ENCODE measurements at regions not wholly inside any gene's neighbourhood (a gene's known extent, or its start where the extent isn't known, plus 50 kb on each side); places are given as distances from the start of the nearest gene placed in this dataset.

DNA sequence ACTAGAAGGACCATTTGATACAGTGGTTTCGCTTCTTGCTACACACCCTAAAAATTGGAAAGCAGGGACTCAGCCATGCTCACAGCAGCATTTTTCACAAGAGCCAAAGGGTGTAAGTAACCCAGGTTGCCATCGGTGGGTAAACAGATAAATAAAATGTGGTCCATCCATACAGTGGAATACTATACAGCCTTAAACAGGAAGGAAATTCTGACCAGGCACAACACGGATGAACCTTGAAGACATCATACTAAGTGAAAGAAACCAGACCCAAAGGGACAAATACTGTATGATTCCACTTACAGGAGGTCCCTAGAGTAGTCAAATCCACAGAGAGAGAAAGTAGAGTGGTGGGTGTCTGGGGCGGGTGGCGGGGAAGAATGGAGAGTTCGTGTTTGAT is 220.9 kb downstream of the PHETA1 start:
- TF ChIP-seq, protein P1, sequence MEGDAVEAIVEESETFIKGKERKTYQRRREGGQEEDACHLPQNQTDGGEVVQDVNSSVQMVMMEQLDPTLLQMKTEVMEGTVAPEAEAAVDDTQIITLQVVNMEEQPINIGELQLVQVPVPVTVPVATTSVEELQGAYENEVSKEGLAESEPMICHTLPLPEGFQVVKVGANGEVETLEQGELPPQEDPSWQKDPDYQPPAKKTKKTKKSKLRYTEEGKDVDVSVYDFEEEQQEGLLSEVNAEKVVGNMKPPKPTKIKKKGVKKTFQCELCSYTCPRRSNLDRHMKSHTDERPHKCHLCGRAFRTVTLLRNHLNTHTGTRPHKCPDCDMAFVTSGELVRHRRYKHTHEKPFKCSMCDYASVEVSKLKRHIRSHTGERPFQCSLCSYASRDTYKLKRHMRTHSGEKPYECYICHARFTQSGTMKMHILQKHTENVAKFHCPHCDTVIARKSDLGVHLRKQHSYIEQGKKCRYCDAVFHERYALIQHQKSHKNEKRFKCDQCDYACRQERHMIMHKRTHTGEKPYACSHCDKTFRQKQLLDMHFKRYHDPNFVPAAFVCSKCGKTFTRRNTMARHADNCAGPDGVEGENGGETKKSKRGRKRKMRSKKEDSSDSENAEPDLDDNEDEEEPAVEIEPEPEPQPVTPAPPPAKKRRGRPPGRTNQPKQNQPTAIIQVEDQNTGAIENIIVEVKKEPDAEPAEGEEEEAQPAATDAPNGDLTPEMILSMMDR (IDR thresholded peaks at IDR 0.05) = no peak
- no peak for TF ChIP-seq EP300 (IDR thresholded peaks at IDR 0.05)
- no peak for TF ChIP-seq POLR2A (IDR thresholded peaks at IDR 0.05)
